Sigmoid colon (tissue), 6 donors: ENCODE measurements at regions not wholly inside any gene's neighbourhood (a gene's known extent, or its start where the extent isn't known, plus 50 kb on each side); places are given as distances from the start of the nearest gene placed in this dataset.
A peak's percentile ranks its signal among the peaks of the same experiment; 100 is the strongest.

Source experiments
- DNase-seq: peaks from one replicate; pipeline ENCODE4 v3.0.0-alpha.2; 2019
- H3K27ac ChIP-seq, 4 donors: fragments of 200-600 bp; sonication (generic); one replicate each; pipeline ENCODE4 v1.5.1; 2016 to 2019; ENCODE audit warnings: mild to moderate bottlenecking in 1 of 4
- H3K27me3 ChIP-seq, 3 donors: fragments of 200-600 bp; sonication (generic); one replicate each; pipeline ENCODE4 v1.5.1; 2019; ENCODE audit warnings: mild to moderate bottlenecking in 1 of 3
- H3K36me3 ChIP-seq, 4 donors: fragments of 200-600 bp; sonication (generic); one replicate each; pipeline ENCODE4 v1.5.1; 2016 to 2019
- H3K4me1 ChIP-seq, 4 donors: fragments of 200-600 bp; sonication (generic); one replicate each; pipeline ENCODE4 v1.5.1; 2017 to 2019
- H3K4me3 ChIP-seq, 4 donors: fragments of 200-600 bp; sonication (generic); one replicate each; pipeline ENCODE4 v1.5.1; 2017 to 2019; ENCODE audit warnings: mild to moderate bottlenecking in 2 of 4, moderate library complexity in 1 of 4
- H3K9me3 ChIP-seq, 4 donors: fragments of 200-600 bp in 3 of 4; sonication (generic) in 3 of 4; one replicate each; pipeline versions ENCODE4 v1.5.1 to v1.6.1; 2013 to 2019
- CTCF ChIP-seq, 4 experiments: fragments of 450-650 bp in 3 of 4; fragments of 200-600 bp in 1 of 4; IDR thresholded peaks; one replicate each; pipeline ENCODE4 v1.5.1; 2016 to 2019; ENCODE audit warnings: antibody characterized with exemption in 4 of 4, mild to moderate bottlenecking in 3 of 4, moderate library complexity in 2 of 4
- EP300 ChIP-seq, 4 donors: sonication (generic); formaldehyde crosslinking; IDR thresholded peaks; one replicate each; pipeline ENCODE4 v1.6.1; 2017; ENCODE audit warnings: antibody characterized with exemption in 4 of 4
- POLR2A ChIP-seq, 2 donors: fragments of 450-650 bp; IDR thresholded peaks; one replicate each; pipeline ENCODE4 v1.6.1; 2016; ENCODE audit warnings: antibody characterized with exemption in 2 of 2, mild to moderate bottlenecking in 2 of 2, moderate library complexity in 2 of 2
- POLR2AphosphoS5 ChIP-seq, 4 donors: sonication (generic); formaldehyde crosslinking; IDR thresholded peaks; one replicate each; pipeline ENCODE4 v1.6.1; 2017; ENCODE audit warnings: antibody characterized with exemption in 4 of 4
- WGBS, 2 donors: extraction: QIAGEN DNeasy Blood & Tissue Kit; methylation state at CpG; one replicate each; pipeline ENCODE4 v1.1.7; 2013; 5-methylcytosine and 5-hydroxymethylcytosine counted together
- intact Hi-C: fragments of 100-400 bp; cut with DNase I; formaldehyde crosslinking; loops from one replicate; pipeline ENCODE4 v1.15.1; 2023
- donor health status: healthy with polysubstance abuse.
- donor health status: healthy.

GRCh38 chr21:28758883-28759242 is 233.8 kb downstream of the LTN1 start:
- peak overlapping the region in 2 of 4 donors; percentile 79 to 89 for H3K27ac ChIP-seq
- WGBS, 2 donors = 48 to 93% methylated on average over 1 of the region's 1 CpG
- H3K9me3 ChIP-seq = no peaks in the 10 kb centered on the region
- no peaks in the 10 kb centered on the region for H3K36me3 ChIP-seq
- H3K27me3 ChIP-seq = no peaks in the 10 kb centered on the region
- intact Hi-C loops = no loop called here
- peaks cover 0 to 67% (median 51%) of the 10 kb centered on the region in 4 donors for H3K4me1 ChIP-seq
- DNase-seq = no peak
- TF ChIP-seq POLR2AphosphoS5 (IDR thresholded peaks at IDR 0.05) = no peak
- TF ChIP-seq POLR2A (IDR thresholded peaks at IDR 0.05) = no peak
- no peak overlapping the region for H3K4me3 ChIP-seq

GRCh38 chr21:28758042-28758882 is 234.4 kb downstream of the LTN1 start:
- TF ChIP-seq POLR2A (IDR thresholded peaks at IDR 0.05) = no peak
- no peak for TF ChIP-seq CTCF (IDR thresholded peaks at IDR 0.05)
- no peak for TF ChIP-seq POLR2AphosphoS5 (IDR thresholded peaks at IDR 0.05)
- no peak for TF ChIP-seq EP300 (IDR thresholded peaks at IDR 0.05)
- DNase-seq = no peak
- intact Hi-C loops = no loop called here
- H3K4me1 ChIP-seq = peaks cover 0 to 67% (median 57%) of the 10 kb centered on the region in 4 donors
- H3K36me3 ChIP-seq = no peaks in the 10 kb centered on the region
- 83 to 85% methylated on average over 7 of the region's 7 CpGs for WGBS, 2 donors
- no peaks in the 10 kb centered on the region for H3K27me3 ChIP-seq
- H3K9me3 ChIP-seq = no peaks in the 10 kb centered on the region
- H3K4me3 ChIP-seq = no peak overlapping the region
- H3K27ac ChIP-seq = peak overlapping the region in 2 of 4 donors; percentile 79 to 89

- Histone ChIP-seq H3K9me3 (no peaks in the 10 kb centered on the region), H3K36me3 (no peaks in the 10 kb centered on the region), H3K27ac (peak overlapping the region; percentile 76 to 89 (median 80)), H3K4me3 (no peak overlapping the region), H3K4me1 (peaks cover 0 to 46% (median 39%) of the 10 kb centered on the region in 4 donors), H3K27me3 (no peaks in the 10 kb centered on the region)
- DNase-seq = no peak
- intact Hi-C loops = loop anchor here (5.0 kb wide), 1 partner anchor 132 kb away; a partner anchor contains a TSS
- TF ChIP-seq POLR2AphosphoS5 (IDR thresholded peaks at IDR 0.05) (no peak), POLR2A (IDR thresholded peaks at IDR 0.05) (no peak), EP300 (IDR thresholded peaks at IDR 0.05) (no peak), CTCF (IDR thresholded peaks at IDR 0.05) (no peak)
- 73 to 78% methylated on average over 3 of the region's 3 CpGs for WGBS, 2 donors
Observed at GRCh38 chr21:28754862-28755261, 237.8 kb downstream of the LTN1 start.

GRCh38 chr21:28754127-28754611 is 238.5 kb downstream of the LTN1 start:
- Histone ChIP-seq H3K27ac (peak overlapping the region; percentile 76 to 89 (median 80)), H3K4me1 (peaks cover 0 to 53% (median 42%) of the 10 kb centered on the region in 4 donors), H3K27me3 (no peaks in the 10 kb centered on the region), H3K9me3 (no peaks in the 10 kb centered on the region), H3K36me3 (no peaks in the 10 kb centered on the region), H3K4me3 (peak overlapping the region in 2 of 4 donors; percentile 13 to 17)
- intact Hi-C loops = loop anchor here (5.0 kb wide), 1 partner anchor 133 kb away; a partner anchor contains a TSS
- no peak for TF ChIP-seq POLR2A (IDR thresholded peaks at IDR 0.05)
- TF ChIP-seq EP300 (IDR thresholded peaks at IDR 0.05) = peak; percentile 47 to 97 (median 78)
- peak; percentile 79 to 94 (median 88) for TF ChIP-seq POLR2AphosphoS5 (IDR thresholded peaks at IDR 0.05)
- peak; percentile 82 for DNase-seq
- 76 to 83% methylated on average over 9 of the region's 9 CpGs for WGBS, 2 donors

- Histone ChIP-seq H3K27me3 (no peaks in the 10 kb centered on the region), H3K36me3 (no peaks in the 10 kb centered on the region), H3K4me1 (peaks cover 0 to 44% (median 31%) of the 10 kb centered on the region in 4 donors), H3K4me3 (no peak overlapping the region), H3K27ac (peak overlapping the region in 3 of 4 donors; percentile 79 to 89 (median 80)), H3K9me3 (no peaks in the 10 kb centered on the region)
- TF ChIP-seq POLR2A (IDR thresholded peaks at IDR 0.05) (no peak), CTCF (IDR thresholded peaks at IDR 0.05) (no peak), EP300 (IDR thresholded peaks at IDR 0.05) (no peak), POLR2AphosphoS5 (IDR thresholded peaks at IDR 0.05) (no peak)
- 79 to 81% methylated on average over 2 of the region's 2 CpGs for WGBS, 2 donors
- intact Hi-C loops = loop anchor here (5.0 kb wide), 1 partner anchor 135 kb away; a partner anchor contains a TSS
- DNase-seq = no peak
Observed at GRCh38 chr21:28752131-28752530, 240.5 kb downstream of the LTN1 start.
